ENCODE measurements at regions not wholly inside any gene's neighbourhood (a gene's known extent, or its start where the extent isn't known, plus 50 kb on each side); places are given as distances from the start of the nearest gene placed in this dataset.
"Not testable (repeated sequence)": the region's sequence is repeated elsewhere in the genome, so short reads cannot be mapped to it uniquely, and the experiment has no call there.

DNA sequence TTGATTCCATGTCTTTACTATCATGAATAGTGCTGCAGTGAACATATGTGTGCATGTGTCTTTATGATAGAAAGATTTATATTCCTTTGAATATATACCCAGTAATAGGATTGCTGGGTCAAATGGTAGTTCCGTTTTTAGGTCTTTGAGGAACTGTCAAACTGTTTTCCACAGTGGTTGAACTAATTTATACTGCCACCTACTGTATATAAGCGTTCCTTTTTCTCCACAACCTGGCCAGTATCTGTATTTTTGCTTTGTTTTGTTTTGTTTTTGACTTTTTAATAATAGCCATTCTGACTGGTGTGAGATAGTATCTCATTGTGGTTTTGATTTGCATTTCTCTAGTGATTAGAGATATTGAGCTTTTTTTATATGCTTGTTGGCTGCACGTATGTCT is 641.6 kb downstream of the SUCLG1 start:
- DNase-seq (ENCODE audit: low read depth in 4 of 4, low spot score in 3 of 4) = no peak

GRCh38 chr2:83808878-83809277 is 650.2 kb downstream of the SUCLG1 start:
- no peak for DNase-seq (ENCODE audit: low read depth in 4 of 4, low spot score in 3 of 4)

- DNase-seq (ENCODE audit: low read depth in 4 of 4, low spot score in 3 of 4) = no peak
Measured at GRCh38 chr2:83802604-83803003, 656.5 kb downstream of the SUCLG1 start.

- no peak for DNase-seq (ENCODE audit: low read depth in 4 of 4, low spot score in 3 of 4)
Measured at GRCh38 chr2:83795777-83796176, 663.3 kb downstream of the SUCLG1 start.

GRCh38 chr2:83790467-83790866 is 668.6 kb downstream of the SUCLG1 start:
- DNase-seq (ENCODE audit: low read depth in 4 of 4, low spot score in 3 of 4) = not testable (repeated sequence)

DNA sequence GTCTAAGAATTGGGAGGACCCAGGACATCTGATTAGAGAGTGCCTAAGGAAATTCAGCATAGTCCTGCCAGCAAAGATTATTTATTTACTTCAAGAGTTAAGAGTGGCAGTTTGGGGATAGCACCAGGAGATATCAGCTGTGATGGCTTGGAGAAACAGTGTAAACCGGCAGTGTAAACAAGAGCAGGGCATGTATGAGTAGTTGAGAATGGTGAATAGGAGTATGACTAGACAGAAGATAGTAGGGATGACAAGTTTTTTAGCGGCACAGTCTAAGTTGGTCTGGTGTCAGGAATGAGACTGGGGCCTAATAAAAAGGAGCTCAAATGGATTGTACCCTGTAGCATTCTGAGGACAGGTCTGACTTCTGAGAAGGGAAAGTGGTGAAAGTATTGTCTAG is 669.4 kb downstream of the SUCLG1 start:
- not testable (repeated sequence) for DNase-seq (ENCODE audit: low read depth in 4 of 4, low spot score in 3 of 4)

DNA sequence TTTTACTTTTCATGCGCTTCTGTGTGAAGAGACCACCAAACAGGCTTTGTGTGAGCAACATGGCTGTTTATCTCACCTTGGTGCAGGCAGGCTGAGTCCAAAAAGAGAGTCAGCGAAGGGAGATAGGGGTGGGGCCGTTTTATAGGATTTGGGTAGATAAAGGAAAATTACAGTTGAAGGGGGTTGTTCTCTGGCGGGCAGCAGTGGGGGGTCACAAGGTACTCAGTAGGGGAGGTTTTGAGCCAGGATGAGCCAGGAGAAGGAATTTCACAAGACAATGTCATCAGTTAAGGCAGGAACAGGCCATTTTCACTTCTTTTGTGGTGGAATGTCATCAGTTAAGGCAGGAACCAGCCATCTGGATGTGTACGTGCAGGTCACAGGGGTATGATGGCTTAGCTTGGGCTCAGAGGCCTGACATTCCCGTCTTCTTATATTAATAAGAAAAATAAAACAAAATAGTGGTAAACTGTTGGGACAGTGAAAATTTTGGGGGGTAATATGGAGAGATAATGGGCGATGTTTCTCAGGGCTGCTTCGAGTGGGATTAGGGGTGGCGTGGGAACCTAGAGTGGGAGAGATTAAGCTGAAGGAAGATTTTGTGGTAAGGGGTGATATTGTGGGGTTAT is 670.0 kb downstream of the SUCLG1 start:
- DNase-seq (ENCODE audit: low read depth in 4 of 4, low spot score in 3 of 4) = not testable (repeated sequence)

GRCh38 chr2:83787189-83787588 is 671.9 kb downstream of the SUCLG1 start:
- no peak for DNase-seq (ENCODE audit: low read depth in 4 of 4, low spot score in 3 of 4)

- DNase-seq (ENCODE audit: low read depth in 4 of 4, low spot score in 3 of 4) = no peak
Measured at GRCh38 chr2:83786140-83786539, 672.9 kb downstream of the SUCLG1 start.

GRCh38 chr2:83784947-83785346 is 674.1 kb downstream of the SUCLG1 start:
- no peak for DNase-seq (ENCODE audit: low read depth in 4 of 4, low spot score in 3 of 4)

- no peak for DNase-seq (ENCODE audit: low read depth in 4 of 4, low spot score in 3 of 4)
Measured at GRCh38 chr2:83784315-83784714, 674.8 kb downstream of the SUCLG1 start.

- no peak for DNase-seq (ENCODE audit: low read depth in 4 of 4, low spot score in 3 of 4)
Measured at GRCh38 chr2:83782122-83782521, 677.0 kb downstream of the SUCLG1 start.

DNA sequence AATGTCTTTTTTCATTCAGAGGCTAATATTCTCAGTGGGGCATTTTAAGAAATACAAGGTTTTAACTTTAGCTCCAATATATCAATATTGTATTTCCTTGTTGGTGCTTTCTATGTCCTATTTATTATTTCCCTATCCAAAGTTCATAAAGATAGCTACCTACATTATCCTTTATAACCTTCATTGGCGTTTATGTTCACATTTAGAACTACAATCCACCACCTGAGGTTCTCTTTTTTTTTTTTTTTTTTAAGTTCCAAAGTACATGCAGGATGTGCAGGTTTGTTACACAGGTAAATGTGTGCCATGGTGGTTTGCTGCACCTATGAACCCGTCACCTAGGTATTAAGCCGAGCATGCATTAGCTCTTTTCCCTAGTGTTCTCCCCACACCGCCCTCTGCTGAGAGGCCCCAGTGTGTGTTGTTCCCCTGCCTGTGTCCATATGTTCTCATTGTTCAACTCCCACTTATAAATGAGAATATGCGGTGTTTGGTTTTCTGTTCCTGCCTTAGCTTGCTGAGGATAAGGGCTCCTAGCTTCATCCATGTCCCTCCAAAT is 694.6 kb downstream of the SUCLG1 start:
- no peak for DNase-seq (ENCODE audit: low read depth in 4 of 4, low spot score in 3 of 4)

GRCh38 chr2:83757329-83757728 is 701.8 kb downstream of the SUCLG1 start:
- DNase-seq (ENCODE audit: low read depth in 4 of 4, low spot score in 3 of 4) = no peak

DNA sequence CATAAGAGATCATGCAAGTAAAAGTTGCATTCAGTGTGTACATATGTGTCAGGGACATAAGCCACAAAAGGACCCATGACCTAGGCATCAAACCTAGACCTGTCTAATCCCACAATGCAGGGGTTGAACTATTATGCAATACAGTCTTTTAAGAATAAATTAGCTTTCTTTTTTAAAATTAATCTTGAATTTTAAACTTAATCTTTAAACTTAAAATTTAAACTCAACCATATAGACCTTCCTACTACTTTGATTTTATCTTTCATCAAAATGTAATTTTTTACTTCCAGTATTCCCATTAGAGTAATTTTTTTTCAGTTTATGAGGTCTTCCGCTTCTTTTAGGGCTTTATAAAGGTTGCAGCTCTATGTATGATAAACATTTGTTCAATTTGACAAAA is 702.9 kb downstream of the SUCLG1 start:
- DNase-seq (ENCODE audit: low read depth in 4 of 4, low spot score in 3 of 4) = no peak

DNA sequence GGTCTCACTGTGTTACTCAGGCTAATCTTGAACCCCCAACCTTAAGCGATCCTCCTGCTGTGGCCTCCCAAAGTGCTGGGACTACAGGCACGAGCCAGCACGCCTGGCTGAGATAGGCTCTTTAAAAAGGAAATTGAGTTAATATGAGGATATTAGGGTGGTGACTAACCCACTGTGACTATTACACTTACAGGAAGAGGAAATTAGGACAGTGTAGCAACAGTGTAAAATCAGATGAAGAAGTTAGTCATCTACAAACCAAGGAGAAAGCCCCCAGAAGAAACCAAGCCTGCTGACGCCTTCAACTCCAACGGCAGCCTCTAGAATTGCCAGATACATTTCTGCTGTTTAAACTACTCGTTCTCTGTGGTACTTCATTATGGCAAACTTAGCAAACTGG is 711.9 kb downstream of the SUCLG1 start:
- no peak for DNase-seq (ENCODE audit: low read depth in 4 of 4, low spot score in 3 of 4)

- DNase-seq (ENCODE audit: low read depth in 4 of 4, low spot score in 3 of 4) = no peak
Measured at GRCh38 chr2:83744855-83745254, 714.2 kb downstream of the SUCLG1 start.

- no peak for DNase-seq (ENCODE audit: low read depth in 4 of 4, low spot score in 3 of 4)
Measured at GRCh38 chr2:83742117-83742782, 716.8 kb downstream of the SUCLG1 start.

DNA sequence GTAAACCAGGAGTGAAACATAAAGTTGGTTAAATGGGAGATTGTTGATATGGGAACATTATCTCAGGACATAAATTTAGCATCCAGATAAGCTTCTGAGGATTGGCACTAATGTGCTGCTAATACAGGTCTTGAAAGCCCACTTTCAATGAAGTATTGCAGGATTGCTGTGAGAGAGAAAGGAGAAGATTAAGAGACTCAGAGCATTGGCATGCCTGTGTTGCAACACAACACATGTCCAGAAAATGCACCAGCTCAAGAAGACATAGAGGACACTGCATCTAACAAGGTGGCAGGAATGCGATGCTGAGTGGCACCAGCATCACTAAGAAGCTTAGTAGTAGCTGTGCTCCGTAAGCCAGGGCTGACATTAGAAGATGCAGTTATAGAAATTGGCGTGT is 728.9 kb downstream of the SUCLG1 start:
- DNase-seq (ENCODE audit: low read depth in 4 of 4, low spot score in 3 of 4) = no peak

DNA sequence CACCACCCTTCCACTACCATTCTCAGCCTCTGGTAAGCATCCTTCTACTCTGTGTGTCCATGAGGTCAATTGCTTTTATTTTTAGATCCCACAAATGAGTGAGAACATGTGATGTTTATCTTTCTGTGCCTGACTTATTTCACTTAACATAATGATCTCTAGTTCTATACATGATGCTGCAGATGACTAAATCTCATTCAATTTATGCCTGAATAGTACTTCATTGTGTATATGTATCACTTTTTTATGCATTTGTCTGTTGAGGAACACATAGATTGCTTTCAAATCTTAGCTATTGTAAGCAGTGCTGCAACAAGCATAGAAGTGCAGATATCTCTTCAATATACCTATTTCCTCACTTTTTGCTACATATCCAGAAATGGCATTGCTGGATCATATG is 733.3 kb downstream of the SUCLG1 start:
- no peak for DNase-seq (ENCODE audit: low read depth in 4 of 4, low spot score in 3 of 4)

- DNase-seq (ENCODE audit: low read depth in 4 of 4, low spot score in 3 of 4) = no peak
Measured at GRCh38 chr2:83705146-83705545, 753.9 kb downstream of the SUCLG1 start.

GRCh38 chr2:83703598-83703997 is 755.5 kb downstream of the SUCLG1 start:
- no peak for DNase-seq (ENCODE audit: low read depth in 4 of 4, low spot score in 3 of 4)

All from left renal pelvis (tissue), 4 donors.